Ramos (cell line): ENCODE measurements at regions not wholly inside any gene's neighbourhood (a gene's known extent, or its start where the extent isn't known, plus 50 kb on each side); places are given as distances from the start of the nearest gene placed in this dataset.
"Not testable (repeated sequence)": the region's sequence is repeated elsewhere in the genome, so short reads cannot be mapped to it uniquely, and the experiment has no call there.

ENCODE experiments used
- in situ Hi-C: fragments of 300-500 bp; cut with MboI; formaldehyde crosslinking; loops from one replicate; pipeline ENCODE4 v1.14.3; 2022; ENCODE audit warnings: low sequenced_read_pairs; ENCODE audit not compliant: unreplicated experiment

DNA sequence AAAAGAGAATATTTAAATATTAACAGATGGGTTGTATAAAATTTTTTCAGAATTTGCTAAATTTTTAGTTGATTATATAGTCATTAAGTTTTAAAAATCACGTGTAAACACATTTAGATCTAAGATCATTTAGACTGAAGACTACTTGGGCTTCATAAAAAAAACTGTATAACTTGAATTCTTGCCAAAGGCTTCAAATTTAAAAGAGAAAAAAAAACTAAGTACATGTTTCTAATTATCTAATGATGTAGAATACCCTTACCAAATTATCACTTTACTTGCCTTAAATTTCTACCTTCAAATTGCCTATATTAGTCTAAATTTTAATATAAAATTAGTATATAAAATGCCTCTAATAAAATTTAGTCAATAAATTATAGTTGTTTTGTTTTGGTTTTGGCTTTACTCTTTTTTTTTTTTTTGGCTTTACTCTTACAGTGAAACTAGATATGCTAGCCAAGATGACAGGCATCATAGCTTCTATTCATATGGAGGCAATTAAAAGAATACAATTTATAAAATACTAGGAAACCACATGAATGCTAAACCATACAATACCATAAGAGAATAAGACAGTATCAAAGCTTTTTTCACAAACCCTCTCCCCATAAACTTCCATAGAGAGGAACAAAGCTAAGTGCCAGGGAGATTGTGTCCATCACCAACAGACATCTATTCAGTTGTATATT lies 183.1 kb upstream of the KCNMB2 start:
- in situ Hi-C loops: no loop called here

DNA sequence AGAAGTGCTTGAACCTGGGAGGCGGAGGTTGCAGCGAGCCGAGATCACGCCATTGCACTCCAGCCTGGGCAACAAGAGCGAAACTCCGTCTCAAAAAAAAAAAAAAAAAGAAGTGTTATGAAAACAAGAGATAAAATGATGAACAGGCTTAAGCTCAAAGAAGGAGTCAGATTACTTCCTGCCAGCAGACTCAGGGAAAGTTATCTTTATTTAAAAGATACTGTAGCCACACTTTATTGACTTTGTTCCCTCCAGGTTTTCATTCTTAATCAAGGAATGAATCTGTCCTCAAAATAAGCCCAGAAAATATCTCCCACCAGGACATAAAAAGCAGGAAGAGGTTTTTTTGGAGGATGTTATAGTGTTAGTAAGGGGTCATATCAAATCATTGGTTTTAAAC lies 176.5 kb upstream of the KCNMB2 start:
- in situ Hi-C loops: no loop called here

GRCh38 chr3:178363048-178363447 lies 173.2 kb upstream of the KCNMB2 start:
- in situ Hi-C loops: not testable (repeated sequence)

- in situ Hi-C loops: no loop called here
Observed at GRCh38 chr3:178367817-178368617, 168.2 kb upstream of the KCNMB2 start.

GRCh38 chr3:178369006-178369405 lies 167.2 kb upstream of the KCNMB2 start:
- in situ Hi-C loops: no loop called here

DNA sequence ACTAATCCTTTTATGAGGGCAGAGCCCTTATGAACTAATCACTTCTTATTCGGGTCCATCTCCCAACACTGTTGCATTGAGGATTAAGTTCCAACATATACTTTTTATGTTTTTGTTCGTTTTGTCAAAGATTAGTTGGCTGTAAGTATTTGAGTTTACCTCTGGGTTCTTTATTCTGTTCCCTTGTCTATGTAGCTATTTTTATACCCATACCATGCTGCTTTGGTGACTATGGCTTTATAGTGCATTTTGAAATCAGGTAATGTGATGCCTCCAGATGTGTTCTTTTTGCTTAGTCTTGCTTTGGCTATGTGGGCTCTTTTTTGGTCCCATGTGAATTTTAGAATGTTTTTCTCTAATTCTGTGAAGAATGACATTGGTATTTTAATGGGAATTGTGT lies 166.4 kb upstream of the KCNMB2 start:
- in situ Hi-C loops: no loop called here

DNA sequence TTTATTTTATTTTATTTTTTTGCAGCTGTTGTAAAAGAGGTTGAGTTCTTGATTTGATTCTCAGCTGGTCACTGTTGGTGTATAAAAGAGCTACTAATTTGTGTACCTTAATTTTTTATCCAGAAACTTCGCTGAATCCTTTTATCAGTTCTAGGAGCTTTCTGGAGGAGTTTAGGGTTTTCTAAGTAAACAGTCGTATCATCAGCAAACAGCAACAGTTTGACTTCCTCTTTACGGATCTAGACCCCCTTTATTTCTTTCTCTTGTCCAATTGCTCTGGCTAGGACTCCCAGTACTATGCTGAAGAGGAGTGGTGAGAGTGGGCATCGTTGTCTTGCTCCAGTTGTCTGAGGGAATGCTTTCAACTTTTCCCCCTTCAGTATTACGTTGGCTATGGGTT lies 165.8 kb upstream of the KCNMB2 start:
- in situ Hi-C loops: no loop called here

GRCh38 chr3:178381555-178381954 lies 154.7 kb upstream of the KCNMB2 start:
- in situ Hi-C loops: loop anchor here (25.0 kb wide), 1 partner anchor 1869 kb away; no protein-coding TSS in a partner anchor

GRCh38 chr3:178381971-178382448 lies 154.2 kb upstream of the KCNMB2 start:
- in situ Hi-C loops: loop anchor here (25.0 kb wide), 1 partner anchor 1870 kb away; no protein-coding TSS in a partner anchor

GRCh38 chr3:178382449-178383061 lies 153.7 kb upstream of the KCNMB2 start:
- in situ Hi-C loops: loop anchor here (25.0 kb wide), 1 partner anchor 1870 kb away; no protein-coding TSS in a partner anchor

GRCh38 chr3:178384321-178385230 lies 151.7 kb upstream of the KCNMB2 start:
- in situ Hi-C loops: loop anchor here (25.0 kb wide), 1 partner anchor 1872 kb away; no protein-coding TSS in a partner anchor

GRCh38 chr3:178385280-178385952 lies 150.8 kb upstream of the KCNMB2 start:
- in situ Hi-C loops: loop anchor here (25.0 kb wide), 1 partner anchor 1873 kb away; no protein-coding TSS in a partner anchor

DNA sequence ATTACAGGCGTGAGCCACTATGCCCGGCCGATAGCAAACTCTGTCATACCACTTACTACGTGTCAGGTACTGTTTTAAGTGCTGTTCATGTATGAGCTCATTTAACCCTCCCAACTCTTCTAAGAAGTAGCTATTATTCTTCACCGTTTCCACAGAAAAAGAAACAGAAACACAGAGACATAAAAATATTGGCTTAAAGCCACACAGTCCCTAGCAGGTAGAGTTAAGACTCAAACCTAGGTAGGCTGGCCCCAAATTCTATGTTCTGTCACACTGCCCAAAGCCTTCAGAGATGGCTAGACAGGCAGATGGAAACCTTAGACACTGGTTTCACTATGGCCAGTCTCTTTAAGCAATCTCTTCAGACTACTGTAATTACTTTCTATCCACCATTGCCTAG lies 149.8 kb upstream of the KCNMB2 start:
- in situ Hi-C loops: loop anchor here (25.0 kb wide), 1 partner anchor 1874 kb away; no protein-coding TSS in a partner anchor

DNA sequence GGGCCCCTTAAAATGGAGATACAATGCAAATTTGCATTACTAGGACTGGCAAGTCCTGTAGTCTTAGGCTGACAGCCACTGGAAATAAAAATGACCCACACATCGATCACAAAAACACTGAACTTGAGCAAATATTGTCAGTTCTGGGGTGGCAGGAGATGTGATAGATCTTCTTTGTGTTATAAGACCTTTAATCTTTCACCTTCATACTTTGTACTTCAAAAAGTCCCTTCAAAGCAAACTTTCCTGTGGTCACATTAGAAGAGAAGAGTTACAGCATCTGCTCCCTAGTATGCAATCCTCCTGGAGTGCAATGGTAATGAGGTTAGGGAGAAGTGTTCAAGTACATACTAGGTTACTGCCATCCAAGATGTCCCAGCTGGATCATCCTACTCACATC lies 149.4 kb upstream of the KCNMB2 start:
- in situ Hi-C loops: loop anchor here (25.0 kb wide), 1 partner anchor 1875 kb away; no protein-coding TSS in a partner anchor

GRCh38 chr3:178388473-178388872 lies 147.8 kb upstream of the KCNMB2 start:
- in situ Hi-C loops: loop anchor here (25.0 kb wide), 1 partner anchor 1876 kb away; no protein-coding TSS in a partner anchor

DNA sequence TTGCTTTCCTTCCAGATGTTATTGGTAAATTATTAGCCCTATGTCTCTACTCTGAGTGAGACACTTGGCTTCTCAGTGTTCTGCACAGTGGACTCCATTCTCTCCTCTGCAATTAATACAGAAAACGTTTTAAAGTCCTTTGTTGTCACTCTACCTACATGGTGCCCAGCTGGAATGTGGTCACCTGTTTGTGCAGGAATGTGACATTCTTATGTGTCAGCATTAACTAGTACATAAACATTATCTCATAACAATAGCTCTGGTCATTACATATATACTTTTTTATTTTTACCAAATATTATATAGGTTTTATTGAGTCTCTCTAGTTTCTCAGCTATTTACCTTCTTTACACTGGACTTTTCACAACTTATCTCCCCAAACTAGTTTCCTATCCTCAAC lies 147.0 kb upstream of the KCNMB2 start:
- in situ Hi-C loops: loop anchor here (25.0 kb wide), 1 partner anchor 1877 kb away; no protein-coding TSS in a partner anchor

DNA sequence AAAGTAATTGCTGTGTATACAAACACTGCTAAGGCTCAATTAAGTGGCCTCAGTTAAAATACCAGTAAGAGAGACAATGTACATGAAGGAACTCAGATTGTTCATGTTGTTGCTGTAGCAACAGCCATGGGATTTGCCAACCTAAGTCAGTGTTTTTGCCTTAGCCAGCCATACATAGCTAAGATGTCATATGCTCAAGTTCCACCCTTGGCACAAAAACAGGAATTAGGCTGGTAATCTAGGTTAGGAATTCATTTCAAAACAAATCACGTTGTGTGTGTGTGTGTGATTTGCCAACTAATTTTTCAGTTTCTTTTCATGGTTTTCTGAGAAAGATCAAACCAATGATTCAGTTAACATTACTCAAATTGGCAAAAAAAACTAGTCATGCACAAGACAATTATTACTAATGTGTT lies 143.7 kb upstream of the KCNMB2 start:
- in situ Hi-C loops: loop anchor here (25.0 kb wide), 1 partner anchor 1880 kb away; no protein-coding TSS in a partner anchor

- in situ Hi-C loops: loop anchor here (25.0 kb wide), 1 partner anchor 1881 kb away; no protein-coding TSS in a partner anchor
Observed at GRCh38 chr3:178393146-178393545, 143.1 kb upstream of the KCNMB2 start.

GRCh38 chr3:178393824-178394223 lies 142.4 kb upstream of the KCNMB2 start:
- in situ Hi-C loops: loop anchor here (25.0 kb wide), 1 partner anchor 1882 kb away; no protein-coding TSS in a partner anchor
